GM12878 (cell line): ENCODE measurements at regions not wholly inside any gene's neighbourhood (a gene's known extent, or its start where the extent isn't known, plus 50 kb on each side); places are given as distances from the start of the nearest gene placed in this dataset.

Experiments used
- ATAC-seq: fragments of 200-7000 bp; cut with Tn5 transposase; 3 replicates; pipeline ENCODE4 v1.9.1; 2020; ENCODE audit warnings: mild to moderate bottlenecking, moderate library complexity
- BruUV-seq: library from RNA; stranded (reverse); fragments of 400-500 nt; replicated peaks from 2 replicates; lab custom pipeline; 2021; lab: Mats Ljungman, UMichigan
- CTCF ChIA-PET: fragments of 300-600 bp; sonication (Branson Sonifier 250); formaldehyde crosslinking; extraction: SDS; loops from one replicate; lab custom pipeline; 2021; ENCODE audit warnings: inconsistent platforms; lab: Yijun Ruan, JAX
- POLR2A ChIA-PET: fragments of 350-600 bp; formaldehyde crosslinking; extraction: SDS; loops from one replicate; lab custom pipeline; 2021; ENCODE audit warnings: inconsistent platforms; lab: Charles Lee
- RAD21 ChIA-PET: fragments of 300-600 bp; sonication (Branson Sonifier 250); formaldehyde crosslinking; loops from one replicate; lab custom pipeline; 2023; ENCODE audit warnings: antibody characterized with exemption; ENCODE audit not compliant: unreplicated experiment; lab: Charles Lee
- SMC1A ChIA-PET: fragments of 300-600 bp; sonication (Branson Sonifier 250); formaldehyde crosslinking; loops from one replicate; lab custom pipeline; 2023; ENCODE audit not compliant: unreplicated experiment, uncharacterized antibody; lab: Charles Lee
- DNase-seq: peaks from one replicate; pipeline ENCODE4 v3.0.0-alpha.2; 2011; ENCODE audit warnings: low read depth, low spot score
- FAIRE-seq: peaks from 3 replicates; lab custom pipeline; 2011; peaks lifted over from hg19 to GRCh38; lab: Jason Lieb, UNC
- H2AFZ ChIP-seq: 2 replicates; pipeline ENCODE4 v1.6.0; 2011; ENCODE audit warnings: low read depth, low read length, control low read depth; ENCODE audit not compliant: control insufficient read depth
- H3K27ac ChIP-seq: 2 replicates; pipeline ENCODE4 v1.5.1; 2011; ENCODE audit warnings: control low read depth; ENCODE audit not compliant: control insufficient read depth, insufficient read depth
- H3K27me3 ChIP-seq, 2 experiments: replicated peaks in 1 of 2; 2 replicates each; pipeline versions ENCODE4 v1.6.0 to v1.6.1; 2011; ENCODE audit warnings: low read length in 1 of 2; ENCODE audit not compliant: control insufficient read depth in 2 of 2, insufficient read depth in 2 of 2
- H3K36me3 ChIP-seq, 2 experiments: 2 replicates each; pipeline ENCODE4 v1.5.1; 2011; ENCODE audit warnings: low read length in 1 of 2; ENCODE audit not compliant: control insufficient read depth in 2 of 2, insufficient read depth in 2 of 2
- H3K4me1 ChIP-seq: 2 replicates; pipeline ENCODE4 v1.6.1; 2011; ENCODE audit warnings: mild to moderate bottlenecking, low read length, moderate library complexity, mixed read lengths; ENCODE audit not compliant: control insufficient read depth, insufficient read depth
- H3K4me2 ChIP-seq: 2 replicates; pipeline ENCODE4 v1.6.0; 2011; ENCODE audit warnings: control low read depth; ENCODE audit not compliant: control insufficient read depth, insufficient read depth
- H3K4me3 ChIP-seq: fragments of 200-600 bp; sonication (generic); 2 replicates; pipeline ENCODE4 v1.5.1; 2016
- H3K79me2 ChIP-seq: 2 replicates; pipeline ENCODE4 v1.6.0; 2011; ENCODE audit warnings: low read length; ENCODE audit not compliant: control insufficient read depth, insufficient read depth
- H3K9ac ChIP-seq: 2 replicates; pipeline ENCODE4 v1.8.0; 2011; ENCODE audit warnings: low read length, control low read depth, mixed read lengths; ENCODE audit not compliant: control insufficient read depth, insufficient read depth
- H3K9me3 ChIP-seq: replicated peaks from 3 replicates; pipeline ENCODE4 v1.5.1; 2011; ENCODE audit warnings: mild to moderate bottlenecking, low read length; ENCODE audit not compliant: control insufficient read depth, insufficient read depth
- H4K20me1 ChIP-seq: 2 replicates; pipeline ENCODE4 v1.6.0; 2011; ENCODE audit not compliant: control insufficient read depth, insufficient read depth
- BCL11A ChIP-seq: IDR thresholded peaks from 2 replicates; pipeline ENCODE4 v1.6.1; 2011; ENCODE audit warnings: low read depth, low read length
- BMI1 ChIP-seq: fragments of 450-650 bp; IDR thresholded peaks from 2 replicates; pipeline ENCODE4 v1.6.1; 2016; ENCODE audit warnings: mild to moderate bottlenecking, moderate library complexity, borderline replicate concordance
- CEBPB ChIP-seq, 2 experiments: fragments of 150-350 bp in 1 of 2; IDR thresholded peaks; 2 replicates each; pipeline ENCODE4 v1.6.1; 2012 to 2014; ENCODE audit warnings: low read depth in 2 of 2, low read length in 2 of 2, borderline replicate concordance in 1 of 2, inconsistent platforms in 1 of 2
- DPF2 ChIP-seq: fragments of 450-650 bp; IDR thresholded peaks from 2 replicates; pipeline ENCODE4 v1.6.1; 2017; ENCODE audit warnings: mild to moderate bottlenecking
- E2F4 ChIP-seq: IDR thresholded peaks from 2 replicates; pipeline ENCODE4 v1.6.1; 2012; ENCODE audit warnings: low read depth, low read length, improper control_type of control experiment
- GATAD2B ChIP-seq: fragments of 450-650 bp; conservative IDR thresholded peaks from 2 replicates; pipeline ENCODE4 v1.6.1; 2017; ENCODE audit warnings: low read depth, mild to moderate bottlenecking, moderate library complexity
- HDGF ChIP-seq: fragments of 450-650 bp; IDR thresholded peaks from 2 replicates; pipeline ENCODE4 v1.6.1; 2016; ENCODE audit warnings: antibody characterized with exemption
- IRF4 ChIP-seq: IDR thresholded peaks from 2 replicates; pipeline ENCODE4 v1.6.1; 2011; ENCODE audit warnings: low read depth, low read length
- NFIC ChIP-seq: IDR thresholded peaks from 2 replicates; pipeline ENCODE4 v1.6.1; 2012; ENCODE audit warnings: low read depth, mild to moderate bottlenecking, inconsistent platforms, low read length, moderate library complexity
- NFXL1 ChIP-seq: fragments of 450-650 bp; IDR thresholded peaks from 2 replicates; pipeline ENCODE4 v1.6.1; 2017; ENCODE audit warnings: antibody characterized with exemption, mild to moderate bottlenecking, borderline replicate concordance
- PRDM15 ChIP-seq: fragments of 450-650 bp; formaldehyde crosslinking; IDR thresholded peaks from 2 replicates; pipeline ENCODE4 v1.4.0; 2020; ENCODE audit warnings: mild to moderate bottlenecking, moderate library complexity
- SMARCA5 ChIP-seq: fragments of 450-650 bp; IDR thresholded peaks from 2 replicates; pipeline ENCODE4 v1.6.1; 2017; ENCODE audit warnings: mild to moderate bottlenecking
- SMC3 ChIP-seq: IDR thresholded peaks from 2 replicates; pipeline ENCODE4 v1.6.1; 2011; ENCODE audit warnings: low read length, improper control_type of control experiment, borderline replicate concordance
- STAT3 ChIP-seq: IDR thresholded peaks from 2 replicates; pipeline ENCODE4 v1.6.1; 2011; ENCODE audit warnings: low read depth, low read length, improper control_type of control experiment
- SUPT20H ChIP-seq: IDR thresholded peaks from 2 replicates; pipeline ENCODE4 v1.6.1; 2011; ENCODE audit warnings: low read depth, mild to moderate bottlenecking, low read length, moderate library complexity, borderline replicate concordance; ENCODE audit not compliant: control insufficient read depth
- TCF12 ChIP-seq: IDR thresholded peaks from 2 replicates; pipeline ENCODE4 v1.6.1; 2011; ENCODE audit warnings: low read depth, mild to moderate bottlenecking, low read length
- WRNIP1 ChIP-seq: IDR thresholded peaks from 2 replicates; pipeline ENCODE4 v1.6.1; 2011; ENCODE audit warnings: low read depth, low read length, improper control_type of control experiment, borderline replicate concordance
- ZBTB4 ChIP-seq: fragments of 450-650 bp; formaldehyde crosslinking; IDR thresholded peaks from 2 replicates; pipeline ENCODE4 v1.4.0; 2022; ENCODE audit warnings: mild to moderate bottlenecking, moderate library complexity
- ZNF274 ChIP-seq: IDR thresholded peaks from one replicate; pipeline ENCODE4 v1.8.0; 2011; ENCODE audit not compliant: insufficient read length, insufficient read depth
- WGBS: methylation state at CpG from one replicate; pipeline ENCODE4 v1.1.6; 2016; ENCODE audit warnings: low lambda C conversion rate; ENCODE audit not compliant: insufficient replicate concordance, insufficient coverage; ENCODE audit errors: missing lambda C conversion rate; 5-methylcytosine and 5-hydroxymethylcytosine counted together
- in situ Hi-C: fragments of 300-500 bp; cut with MboI; formaldehyde crosslinking; loops from 9 replicates; pipeline ENCODE4 v1.14.3; 2018; ENCODE audit warnings: mixed read lengths
- intact Hi-C: fragments of 100-400 bp; cut with micrococcal nuclease; formaldehyde crosslinking; loops from one replicate; pipeline ENCODE4 v1.14.2; 2022; ENCODE audit not compliant: unreplicated experiment

GRCh38 chr9:134502266-134502791 is 139.3 kb upstream of the COL5A1 start:
- no TSS peak for BruUV-seq
- Histone ChIP-seq H3K4me3 (no peak overlapping the region), H3K27me3 (no peaks in the 10 kb centered on the region; a peak in 3 of 4 replicates), H3K4me2 (no peak overlapping the region), H3K9ac (no peak overlapping the region), H3K36me3 (no peaks in the 10 kb centered on the region), H3K4me1 (no peaks in the 10 kb centered on the region), H2AFZ (no peak overlapping the region), H3K79me2 (no peaks in the 10 kb centered on the region), H4K20me1 (no peaks in the 10 kb centered on the region), H3K9me3 (no peaks in the 10 kb centered on the region), H3K27ac (no peak overlapping the region)
- ChIA-PET RAD21 (no interaction called here), CTCF (no interaction called here), POLR2A (no interaction called here), SMC1A (no interaction called here)
- FAIRE-seq (no peak), DNase-seq (no peak), ATAC-seq (no peak)
- WGBS: 18% methylated on average over 15 of the region's 15 CpGs
- intact Hi-C loops: no loop called here
- in situ Hi-C loops: no loop called here
- no peak for TF ChIP-seq WRNIP1
- no peak for TF ChIP-seq SMARCA5
- no peak for TF ChIP-seq PRDM15 (CRISPR knock-in tag)
- TF ChIP-seq DPF2: no peak
- TF ChIP-seq BCL11A: no peak
- no peak for TF ChIP-seq IRF4
- TF ChIP-seq E2F4: no peak
- no peak for TF ChIP-seq SMC3
- TF ChIP-seq ZNF274: no peak
- TF ChIP-seq HDGF: no peak
- no peak for TF ChIP-seq GATAD2B
- TF ChIP-seq STAT3: no peak
- no peak for TF ChIP-seq CEBPB (IDR thresholded peaks at IDR 0.05; ENCODE audit: borderline replicate concordance in 1 of 2, low read depth in 2 of 2, low read length in 2 of 2)
- no peak for TF ChIP-seq SUPT20H
- TF ChIP-seq NFXL1: no peak
- TF ChIP-seq NFIC: no peak
- no peak for TF ChIP-seq BMI1
- no peak for TF ChIP-seq TCF12
- no peak for TF ChIP-seq ZBTB4 (CRISPR knock-in tag)
